GM12864 (cell line): ENCODE measurements at regions not wholly inside any gene's neighbourhood (a gene's known extent, or its start where the extent isn't known, plus 50 kb on each side); places are given as distances from the start of the nearest gene placed in this dataset.

ENCODE experiments used
- DNase-seq: peaks from one replicate; pipeline ENCODE4 v3.0.0-alpha.2; 2011; ENCODE audit warnings: low read depth
- H3K4me3 ChIP-seq: 2 replicates; pipeline ENCODE4 v1.5.1; 2011; ENCODE audit warnings: mild to moderate bottlenecking, low read depth, low read length, control low read depth
- TF ChIP-seq, protein P1 (sequence below): IDR thresholded peaks from 2 replicates; pipeline ENCODE4 v1.5.1; 2011; ENCODE audit warnings: low read depth, mild to moderate bottlenecking, moderate library complexity, low read length, control low read depth, inconsistent platforms; ENCODE audit errors: missing control alignments

DNA sequence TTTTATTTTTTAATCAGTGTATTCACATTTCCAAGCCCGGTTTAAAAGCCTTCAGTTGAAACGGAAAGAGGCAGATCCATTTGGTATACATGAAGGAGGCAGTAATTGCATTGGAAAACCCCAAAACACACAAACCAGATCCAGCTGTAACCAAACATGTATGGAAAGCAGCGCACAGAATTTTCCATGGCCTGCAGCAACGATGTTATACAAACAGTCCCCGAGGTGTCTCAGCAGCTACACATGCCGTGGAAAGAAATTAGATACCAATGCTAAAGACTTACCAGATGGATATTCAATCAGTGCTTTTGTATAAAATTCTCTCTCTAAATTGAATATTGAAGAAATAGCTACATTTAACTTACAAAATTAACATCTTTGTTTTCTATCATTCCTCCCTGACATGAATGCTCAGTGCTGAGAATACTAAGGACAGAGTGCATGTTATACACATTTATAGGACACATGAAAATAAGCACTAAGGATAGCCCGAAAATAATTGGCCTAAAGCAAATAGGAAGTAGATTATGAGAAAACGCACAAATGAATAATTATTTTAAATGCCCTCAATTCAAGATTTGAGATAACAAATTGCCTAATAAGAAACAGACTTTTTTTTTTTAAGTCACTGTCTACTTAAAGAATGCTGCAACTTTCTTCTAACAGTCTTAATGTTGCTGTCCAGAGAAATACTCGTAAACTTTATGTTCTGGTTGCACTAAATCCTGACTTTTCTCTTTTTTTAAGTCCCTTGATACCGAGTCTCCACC, 713.1 kb downstream of the HDGFL1 start:
- no peak for DNase-seq
- TF ChIP-seq, protein P1, sequence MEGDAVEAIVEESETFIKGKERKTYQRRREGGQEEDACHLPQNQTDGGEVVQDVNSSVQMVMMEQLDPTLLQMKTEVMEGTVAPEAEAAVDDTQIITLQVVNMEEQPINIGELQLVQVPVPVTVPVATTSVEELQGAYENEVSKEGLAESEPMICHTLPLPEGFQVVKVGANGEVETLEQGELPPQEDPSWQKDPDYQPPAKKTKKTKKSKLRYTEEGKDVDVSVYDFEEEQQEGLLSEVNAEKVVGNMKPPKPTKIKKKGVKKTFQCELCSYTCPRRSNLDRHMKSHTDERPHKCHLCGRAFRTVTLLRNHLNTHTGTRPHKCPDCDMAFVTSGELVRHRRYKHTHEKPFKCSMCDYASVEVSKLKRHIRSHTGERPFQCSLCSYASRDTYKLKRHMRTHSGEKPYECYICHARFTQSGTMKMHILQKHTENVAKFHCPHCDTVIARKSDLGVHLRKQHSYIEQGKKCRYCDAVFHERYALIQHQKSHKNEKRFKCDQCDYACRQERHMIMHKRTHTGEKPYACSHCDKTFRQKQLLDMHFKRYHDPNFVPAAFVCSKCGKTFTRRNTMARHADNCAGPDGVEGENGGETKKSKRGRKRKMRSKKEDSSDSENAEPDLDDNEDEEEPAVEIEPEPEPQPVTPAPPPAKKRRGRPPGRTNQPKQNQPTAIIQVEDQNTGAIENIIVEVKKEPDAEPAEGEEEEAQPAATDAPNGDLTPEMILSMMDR = no peak
- no peak overlapping the region for H3K4me3 ChIP-seq

DNA sequence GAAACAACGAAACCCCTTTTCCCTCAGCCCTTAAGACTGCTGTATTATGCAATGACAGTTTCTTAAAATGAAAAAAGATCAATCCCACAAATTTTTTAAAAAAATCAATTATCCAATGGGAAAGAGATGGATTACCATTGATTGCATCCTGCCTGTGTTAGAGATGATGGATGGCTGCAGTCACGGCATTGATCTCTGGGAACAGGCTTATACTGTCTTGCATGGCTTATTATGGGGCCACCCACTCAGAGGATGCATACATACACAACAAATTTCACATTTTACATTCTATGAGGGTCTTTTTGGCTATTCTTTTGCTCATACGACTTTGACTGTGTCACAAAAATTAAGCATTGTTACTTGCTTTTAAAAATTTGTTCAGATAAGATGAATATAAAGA, 724.3 kb downstream of the HDGFL1 start:
- TF ChIP-seq, protein P1 = no peak
- no peak for DNase-seq
- no peak overlapping the region for H3K4me3 ChIP-seq

DNA sequence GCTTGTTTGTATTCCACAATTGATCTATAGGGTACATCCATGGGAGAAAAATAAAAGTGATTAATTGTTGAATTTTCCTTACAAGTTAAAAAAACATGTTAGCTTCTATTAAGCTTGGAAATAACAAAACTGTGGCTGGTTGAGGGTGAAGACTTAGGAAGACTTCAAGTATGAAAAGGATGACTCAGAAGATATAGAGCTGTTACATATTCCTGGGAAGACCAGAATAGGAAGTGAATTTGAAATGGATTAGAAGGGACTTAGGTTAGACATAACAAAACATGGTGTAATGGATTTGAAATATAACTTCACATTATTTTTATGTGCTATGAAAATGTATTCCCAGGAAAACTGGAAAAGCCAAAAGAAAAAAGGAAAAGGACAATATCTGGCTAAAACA, 732.2 kb downstream of the HDGFL1 start:
- no peak overlapping the region for H3K4me3 ChIP-seq
- TF ChIP-seq, protein P1 = no peak
- no peak for DNase-seq

DNA sequence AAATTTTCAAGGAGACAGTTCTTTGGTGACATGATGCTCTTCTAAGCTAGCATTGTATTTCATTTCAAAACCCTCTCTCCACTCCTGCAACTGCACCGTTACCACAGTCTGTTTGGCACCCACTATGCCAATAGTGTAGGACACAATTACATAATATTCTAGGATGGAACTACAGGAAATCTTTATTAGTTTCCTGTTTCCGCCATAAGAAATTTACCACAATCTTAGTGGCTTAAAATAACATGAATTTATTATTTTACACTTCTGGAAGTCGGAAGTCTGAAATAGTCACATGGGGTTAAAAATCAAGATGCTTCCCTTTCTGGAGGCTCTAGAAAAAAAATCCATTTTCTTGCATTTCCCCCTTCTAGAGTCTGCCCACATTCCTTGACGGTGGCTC, 733.1 kb downstream of the HDGFL1 start:
- TF ChIP-seq, protein P1 = no peak
- no peak for DNase-seq
- no peak overlapping the region for H3K4me3 ChIP-seq

DNA sequence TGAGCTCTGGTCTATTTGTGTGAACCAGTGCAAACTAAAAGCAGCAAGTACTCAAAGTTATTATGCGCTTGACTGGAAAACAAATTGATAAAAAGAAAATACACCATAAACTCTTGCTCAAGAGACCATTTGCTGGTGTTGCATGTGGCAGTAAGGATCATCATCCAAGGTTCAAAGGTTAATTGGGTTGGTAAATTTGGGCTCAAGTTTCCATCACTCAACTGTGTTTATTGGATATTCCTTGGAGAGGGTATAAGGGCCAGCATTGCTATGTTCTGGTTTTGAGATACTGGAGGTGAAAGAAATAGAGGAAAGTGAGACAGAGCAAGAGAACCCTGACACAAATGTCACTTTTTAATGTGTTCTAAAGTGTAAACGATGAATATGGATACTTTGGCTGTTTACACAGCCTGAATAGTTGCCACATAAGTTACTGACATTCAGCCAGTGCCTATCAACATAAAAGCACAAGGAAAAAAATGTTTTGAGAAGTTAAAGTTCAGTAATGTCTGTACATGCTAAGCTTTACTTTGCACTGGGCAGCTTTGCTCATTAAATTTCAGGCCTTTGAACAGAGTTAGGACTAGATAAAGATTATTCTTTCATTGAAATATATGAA, 736.1 kb downstream of the HDGFL1 start:
- no peak overlapping the region for H3K4me3 ChIP-seq
- TF ChIP-seq, protein P1 = no peak
- DNase-seq = no peak

DNA sequence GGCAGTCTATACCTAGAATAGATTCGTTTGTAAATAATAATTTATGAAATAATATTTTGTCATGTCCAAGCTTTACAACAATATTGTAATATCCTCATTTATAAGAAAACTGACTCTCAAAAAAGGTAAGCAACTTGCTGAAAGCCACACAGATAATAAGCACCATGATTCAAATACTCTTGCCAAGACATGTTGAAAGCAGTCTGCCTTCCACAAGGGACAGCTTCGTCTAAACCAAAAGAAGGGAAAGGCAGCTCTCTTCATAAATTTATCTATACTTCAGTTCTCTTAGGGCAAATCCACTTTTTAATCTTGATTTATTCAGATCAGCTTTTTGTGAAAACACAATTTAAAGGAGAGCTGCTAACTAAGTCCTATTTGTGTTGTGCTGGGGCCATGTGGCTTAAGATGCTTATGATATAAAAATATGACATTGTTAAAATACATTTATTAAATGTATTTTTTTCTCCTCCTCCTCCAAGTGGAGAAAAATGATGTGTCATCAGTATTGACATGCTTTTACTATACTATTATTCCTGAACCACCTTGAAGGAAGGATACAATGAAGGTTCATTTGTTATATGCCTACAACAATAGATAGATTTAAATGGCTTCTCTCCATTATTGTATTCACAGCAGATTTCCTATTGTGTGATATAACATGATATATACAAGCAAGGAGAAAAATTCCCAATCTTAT, 737.0 kb downstream of the HDGFL1 start:
- no peak overlapping the region for H3K4me3 ChIP-seq
- DNase-seq = no peak
- TF ChIP-seq, protein P1 = no peak
